Neuronal stem cell (in vitro differentiated cells): ENCODE measurements at regions not wholly inside any gene's neighbourhood (a gene's known extent, or its start where the extent isn't known, plus 50 kb on each side); places are given as distances from the start of the nearest gene placed in this dataset.
"Not testable (repeated sequence)": the region's sequence is repeated elsewhere in the genome, so short reads cannot be mapped to it uniquely, and the experiment has no call there.

Experiments
- DNase-seq: peaks from one replicate; pipeline ENCODE4 v3.0.0-alpha.2; 2013; ENCODE audit warnings: low spot score
- H2AFZ ChIP-seq: one replicate; pipeline ENCODE4 v1.6.1; 2013; ENCODE audit warnings: mild to moderate bottlenecking, low read length, inconsistent platforms
- H2AK5ac ChIP-seq: 2 replicates; pipeline ENCODE4 v1.6.1; 2013; ENCODE audit warnings: low read depth, mild to moderate bottlenecking, inconsistent platforms, low read length, moderate library complexity, mixed read lengths
- H2BK120ac ChIP-seq: 2 replicates; pipeline ENCODE4 v1.6.1; 2013; ENCODE audit warnings: low read depth, mild to moderate bottlenecking, inconsistent platforms, low read length, moderate library complexity, mixed read lengths
- H2BK12ac ChIP-seq: one replicate; pipeline ENCODE4 v1.6.1; 2013; ENCODE audit warnings: low read length, inconsistent platforms
- H2BK15ac ChIP-seq: 2 replicates; pipeline ENCODE4 v1.6.1; 2013; ENCODE audit warnings: mild to moderate bottlenecking, low read length, inconsistent platforms, mixed read lengths
- H2BK5ac ChIP-seq: one replicate; pipeline ENCODE4 v1.6.1; 2013; ENCODE audit warnings: inconsistent platforms, mild to moderate bottlenecking, low read length, moderate library complexity
- H3K14ac ChIP-seq: one replicate; pipeline ENCODE4 v1.6.1; 2013; ENCODE audit warnings: low read length, inconsistent platforms
- H3K18ac ChIP-seq: 2 replicates; pipeline ENCODE4 v1.6.1; 2013; ENCODE audit warnings: low read length, inconsistent platforms
- H3K23ac ChIP-seq: 2 replicates; pipeline ENCODE4 v1.6.1; 2013; ENCODE audit warnings: low read depth, mild to moderate bottlenecking, mixed read lengths, low read length, inconsistent platforms; ENCODE audit not compliant: poor library complexity
- H3K27ac ChIP-seq: replicated peaks from 3 replicates; pipeline ENCODE4 v1.5.1; 2013; ENCODE audit warnings: low read length, inconsistent platforms
- H3K27me3 ChIP-seq, 3 experiments: 2 replicates each; pipeline ENCODE4 v1.6.1; 2013; ENCODE audit warnings: low read length in 3 of 3, mild to moderate bottlenecking in 2 of 3, inconsistent platforms in 1 of 3, low read depth in 1 of 3, mixed read lengths in 1 of 3, moderate library complexity in 1 of 3; ENCODE audit not compliant: control insufficient read depth in 3 of 3, insufficient read depth in 3 of 3
- H3K36me3 ChIP-seq, 2 donors: replicated peaks in 1 of 2; 2 replicates each; pipeline ENCODE4 v1.6.1; 2013; ENCODE audit warnings: low read length in 2 of 2; ENCODE audit not compliant: control insufficient read depth in 2 of 2, insufficient read depth in 2 of 2
- H3K4ac ChIP-seq: 2 replicates; pipeline ENCODE4 v1.6.1; 2013; ENCODE audit warnings: inconsistent platforms, mild to moderate bottlenecking, low read length, moderate library complexity
- H3K4me1 ChIP-seq, 2 donors: 1 replicate in 1 of 2; 2 replicates in 1 of 2; pipeline ENCODE4 v1.6.1; 2013; ENCODE audit warnings: low read length in 2 of 2, low read depth in 1 of 2; ENCODE audit not compliant: control insufficient read depth in 2 of 2, insufficient read depth in 1 of 2
- H3K4me2 ChIP-seq: one replicate; pipeline ENCODE4 v1.6.1; 2013; ENCODE audit warnings: mild to moderate bottlenecking, low read length, inconsistent platforms; ENCODE audit not compliant: insufficient read depth, poor library complexity, severe bottlenecking
- H3K4me3 ChIP-seq, 2 donors: 2 replicates each; pipeline ENCODE4 v1.5.1; 2013; ENCODE audit warnings: low read length in 2 of 2, mild to moderate bottlenecking in 2 of 2, inconsistent platforms in 1 of 2, moderate library complexity in 1 of 2
- H3K79me1 ChIP-seq: one replicate; pipeline ENCODE4 v1.6.1; 2013; ENCODE audit warnings: low read depth, mild to moderate bottlenecking, inconsistent platforms, low read length, moderate library complexity
- H3K9ac ChIP-seq: one replicate; pipeline ENCODE4 v1.6.1; 2013; ENCODE audit warnings: mild to moderate bottlenecking, low read depth, low read length, inconsistent platforms; ENCODE audit not compliant: poor library complexity
- H3K9me3 ChIP-seq, 2 donors: replicated peaks in 1 of 2; 2 replicates each; pipeline versions ENCODE3 to v1.6.1; 2013; ENCODE audit warnings: low read length in 2 of 2, mild to moderate bottlenecking in 2 of 2, inconsistent platforms in 1 of 2, low read depth in 1 of 2, mixed read lengths in 1 of 2, moderate library complexity in 1 of 2; ENCODE audit not compliant: control insufficient read depth in 2 of 2, insufficient read depth in 1 of 2
- H4K8ac ChIP-seq: one replicate; pipeline ENCODE4 v1.6.1; 2013; ENCODE audit warnings: low read depth, mild to moderate bottlenecking, inconsistent platforms, low read length, moderate library complexity
- H4K91ac ChIP-seq: one replicate; pipeline ENCODE4 v1.6.1; 2013; ENCODE audit warnings: low read length, low read depth, mild to moderate bottlenecking, inconsistent platforms; ENCODE audit not compliant: poor library complexity
- WGBS, 2 donors: extraction: QIAGEN DNeasy Blood & Tissue Kit; methylation state at CpG; one replicate each; pipeline ENCODE4 v1.1.7; 2013; ENCODE audit warnings: missing lambda C conversion rate in 2 of 2, mixed read lengths in 1 of 2; ENCODE audit not compliant: insufficient read length in 2 of 2, insufficient replicate concordance in 1 of 2; ENCODE audit errors: extremely low coverage in 2 of 2; 5-methylcytosine and 5-hydroxymethylcytosine counted together

- WGBS, 2 donors = no CpG with 5 or more reads among the region's 2 CpGs
- Histone ChIP-seq H2BK5ac (no peak overlapping the region), H4K8ac (no peak overlapping the region), H2AK5ac (no peak overlapping the region), H3K4ac (no peak overlapping the region), H2BK12ac (no peak overlapping the region), H4K91ac (no peak overlapping the region), H3K4me3 (no peak overlapping the region), H2AFZ (no peak overlapping the region), H3K9me3 (peaks cover 0 to 9% of the 10 kb centered on the region in 2 donors), H3K9ac (no peak overlapping the region), H3K36me3 (no peaks in the 10 kb centered on the region), H3K79me1 (no peaks in the 10 kb centered on the region), H2BK120ac (no peak overlapping the region), H3K23ac (no peak overlapping the region), H3K4me1 (no peaks in the 10 kb centered on the region), H3K18ac (no peak overlapping the region), H3K14ac (no peak overlapping the region), H3K4me2 (no peak overlapping the region), H2BK15ac (no peak overlapping the region), H3K27ac (no peak overlapping the region), H3K27me3 (no peaks in the 10 kb centered on the region)
- no peak for DNase-seq
These were observed 283.9 kb upstream of the FGF13 start for GRCh38 chrX:138995458-138995857.

- H3K4me1 ChIP-seq, H3K4me3 ChIP-seq, H2AFZ ChIP-seq, H3K4ac ChIP-seq, H4K91ac ChIP-seq, H2BK5ac ChIP-seq, H2BK120ac ChIP-seq, H4K8ac ChIP-seq, H3K23ac ChIP-seq, H2AK5ac ChIP-seq, DNase-seq, H3K9me3 ChIP-seq, H3K36me3 ChIP-seq, H3K14ac ChIP-seq, H3K18ac ChIP-seq, H3K4me2 ChIP-seq, H2BK15ac ChIP-seq, H3K27me3 ChIP-seq, H3K79me1 ChIP-seq, H3K9ac ChIP-seq, H3K27ac ChIP-seq, H2BK12ac ChIP-seq: not testable (repeated sequence)
- no CpG with 5 or more reads among the region's 8 CpGs for WGBS, 2 donors
These were observed 278.9 kb upstream of the FGF13 start for GRCh38 chrX:138990425-138990824.

- H2BK15ac ChIP-seq = no peak overlapping the region
- H3K27ac ChIP-seq = no peak overlapping the region
- no peak overlapping the region for H4K8ac ChIP-seq
- no peaks in the 10 kb centered on the region for H3K36me3 ChIP-seq
- H3K4me1 ChIP-seq = no peaks in the 10 kb centered on the region
- H3K4ac ChIP-seq = no peak overlapping the region
- no peak overlapping the region for H2BK120ac ChIP-seq
- no peak overlapping the region for H3K23ac ChIP-seq
- H3K9ac ChIP-seq = no peak overlapping the region
- H2AFZ ChIP-seq = no peak overlapping the region
- no peak overlapping the region for H3K4me2 ChIP-seq
- no peak overlapping the region for H3K4me3 ChIP-seq
- H3K18ac ChIP-seq = no peak overlapping the region
- H2AK5ac ChIP-seq = no peak overlapping the region
- H2BK12ac ChIP-seq = no peak overlapping the region
- H3K9me3 ChIP-seq = no peaks in the 10 kb centered on the region
- H4K91ac ChIP-seq = no peak overlapping the region
- DNase-seq = no peak
- no peak overlapping the region for H2BK5ac ChIP-seq
- no peak overlapping the region for H3K14ac ChIP-seq
- no peaks in the 10 kb centered on the region for H3K79me1 ChIP-seq
- peaks cover 0 to 3% (median 0%) of the 10 kb centered on the region in 3 experiments for H3K27me3 ChIP-seq
- no CpG with 5 or more reads among the region's 1 CpG for WGBS, 2 donors
These were observed 275.3 kb upstream of the FGF13 start for GRCh38 chrX:138986866-138987265.

- no CpG with 5 or more reads among the region's 3 CpGs for whole genome bisulfite sequencing, 2 donors
- no peak overlapping the region for H4K91ac ChIP-seq
- no peak overlapping the region for H3K4me3 ChIP-seq
- no peak overlapping the region for H4K8ac ChIP-seq
- H3K9ac ChIP-seq = no peak overlapping the region
- no peak overlapping the region for H3K4me2 ChIP-seq
- DNase-seq = no peak
- H2AFZ ChIP-seq = no peak overlapping the region
- H3K14ac ChIP-seq = no peak overlapping the region
- H3K4ac ChIP-seq = no peak overlapping the region
- H3K18ac ChIP-seq = no peak overlapping the region
- peaks cover 0 to 3% (median 0%) of the 10 kb centered on the region in 3 experiments for H3K27me3 ChIP-seq
- H3K23ac ChIP-seq = no peak overlapping the region
- H3K9me3 ChIP-seq = no peaks in the 10 kb centered on the region
- no peak overlapping the region for H2BK15ac ChIP-seq
- H3K27ac ChIP-seq = no peak overlapping the region
- H2BK120ac ChIP-seq = no peak overlapping the region
- no peak overlapping the region for H2BK5ac ChIP-seq
- no peaks in the 10 kb centered on the region for H3K79me1 ChIP-seq
- H2BK12ac ChIP-seq = no peak overlapping the region
- H2AK5ac ChIP-seq = no peak overlapping the region
- H3K36me3 ChIP-seq = no peaks in the 10 kb centered on the region
- no peaks in the 10 kb centered on the region for H3K4me1 ChIP-seq
These were observed 274.7 kb upstream of the FGF13 start for GRCh38 chrX:138986235-138986634.
